ENCODE measurements at regions not wholly inside any gene's neighbourhood (a gene's known extent, or its start where the extent isn't known, plus 50 kb on each side); places are given as distances from the start of the nearest gene placed in this dataset.

GRCh38 chr18:38796762-38797161, 1231.2 kb upstream of the CELF4 start:
- no peak for TF ChIP-seq CTCF (IDR thresholded peaks at IDR 0.05; ENCODE audit: low read depth, low read length, missing input control)
- TF ChIP-seq, protein P1, sequence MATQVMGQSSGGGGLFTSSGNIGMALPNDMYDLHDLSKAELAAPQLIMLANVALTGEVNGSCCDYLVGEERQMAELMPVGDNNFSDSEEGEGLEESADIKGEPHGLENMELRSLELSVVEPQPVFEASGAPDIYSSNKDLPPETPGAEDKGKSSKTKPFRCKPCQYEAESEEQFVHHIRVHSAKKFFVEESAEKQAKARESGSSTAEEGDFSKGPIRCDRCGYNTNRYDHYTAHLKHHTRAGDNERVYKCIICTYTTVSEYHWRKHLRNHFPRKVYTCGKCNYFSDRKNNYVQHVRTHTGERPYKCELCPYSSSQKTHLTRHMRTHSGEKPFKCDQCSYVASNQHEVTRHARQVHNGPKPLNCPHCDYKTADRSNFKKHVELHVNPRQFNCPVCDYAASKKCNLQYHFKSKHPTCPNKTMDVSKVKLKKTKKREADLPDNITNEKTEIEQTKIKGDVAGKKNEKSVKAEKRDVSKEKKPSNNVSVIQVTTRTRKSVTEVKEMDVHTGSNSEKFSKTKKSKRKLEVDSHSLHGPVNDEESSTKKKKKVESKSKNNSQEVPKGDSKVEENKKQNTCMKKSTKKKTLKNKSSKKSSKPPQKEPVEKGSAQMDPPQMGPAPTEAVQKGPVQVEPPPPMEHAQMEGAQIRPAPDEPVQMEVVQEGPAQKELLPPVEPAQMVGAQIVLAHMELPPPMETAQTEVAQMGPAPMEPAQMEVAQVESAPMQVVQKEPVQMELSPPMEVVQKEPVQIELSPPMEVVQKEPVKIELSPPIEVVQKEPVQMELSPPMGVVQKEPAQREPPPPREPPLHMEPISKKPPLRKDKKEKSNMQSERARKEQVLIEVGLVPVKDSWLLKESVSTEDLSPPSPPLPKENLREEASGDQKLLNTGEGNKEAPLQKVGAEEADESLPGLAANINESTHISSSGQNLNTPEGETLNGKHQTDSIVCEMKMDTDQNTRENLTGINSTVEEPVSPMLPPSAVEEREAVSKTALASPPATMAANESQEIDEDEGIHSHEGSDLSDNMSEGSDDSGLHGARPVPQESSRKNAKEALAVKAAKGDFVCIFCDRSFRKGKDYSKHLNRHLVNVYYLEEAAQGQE (IDR thresholded peaks at IDR 0.05), result no peak
- no peak for TF ChIP-seq JUND (IDR thresholded peaks at IDR 0.05)
- TF ChIP-seq SP1 (IDR thresholded peaks at IDR 0.05), result no peak
- TF ChIP-seq YY1 (IDR thresholded peaks at IDR 0.05), result no peak
- no peak for TF ChIP-seq ZBTB33 (IDR thresholded peaks at IDR 0.05)
- TF ChIP-seq RAD21 (IDR thresholded peaks at IDR 0.05), result no peak
- no peak for TF ChIP-seq TAF1 (conservative IDR thresholded peaks at IDR 0.05)
- TF ChIP-seq GABPA (IDR thresholded peaks at IDR 0.05 in 1 of 2, conservative IDR thresholded peaks at IDR 0.05 in 1 of 2), result no peak
- no peak for TF ChIP-seq MAX (IDR thresholded peaks at IDR 0.05)

All from liver (tissue), 3 donors.